Suppressor macrophage treated with lipopolysaccharide for 1 hour (primary cell): ENCODE measurements at regions not wholly inside any gene's neighbourhood (a gene's known extent, or its start where the extent isn't known, plus 50 kb on each side); places are given as distances from the start of the nearest gene placed in this dataset.

ENCODE experiments used
- DNase-seq, 3 donors: peaks; one replicate each; pipeline ENCODE4 v3.0.0-alpha.2; 2020 to 2022

DNA sequence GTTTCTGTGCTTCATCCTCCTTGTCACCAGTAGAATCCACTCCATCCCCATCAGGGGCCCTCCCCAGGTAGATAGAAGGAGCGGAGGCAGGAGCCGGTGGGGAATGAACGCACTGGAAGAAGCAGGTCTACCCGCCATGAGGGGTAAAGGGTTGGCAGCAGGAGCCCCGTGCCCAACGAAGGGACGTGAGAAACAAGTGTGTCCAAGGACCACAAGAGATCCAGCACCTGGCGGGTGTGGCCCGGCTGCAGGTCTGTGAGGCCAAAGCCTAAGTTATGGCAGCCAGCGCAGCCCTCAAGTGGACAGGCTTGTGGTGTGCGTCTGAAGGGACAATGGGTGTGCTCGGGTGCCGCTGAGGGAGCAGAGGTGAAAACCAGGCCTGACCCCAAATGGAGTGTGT is 94.3 kb downstream of the IRX2 start:
- DNase-seq: no peak

- DNase-seq: no peak
Measured at GRCh38 chr5:2656206-2656605, 95.3 kb downstream of the IRX2 start.

DNA sequence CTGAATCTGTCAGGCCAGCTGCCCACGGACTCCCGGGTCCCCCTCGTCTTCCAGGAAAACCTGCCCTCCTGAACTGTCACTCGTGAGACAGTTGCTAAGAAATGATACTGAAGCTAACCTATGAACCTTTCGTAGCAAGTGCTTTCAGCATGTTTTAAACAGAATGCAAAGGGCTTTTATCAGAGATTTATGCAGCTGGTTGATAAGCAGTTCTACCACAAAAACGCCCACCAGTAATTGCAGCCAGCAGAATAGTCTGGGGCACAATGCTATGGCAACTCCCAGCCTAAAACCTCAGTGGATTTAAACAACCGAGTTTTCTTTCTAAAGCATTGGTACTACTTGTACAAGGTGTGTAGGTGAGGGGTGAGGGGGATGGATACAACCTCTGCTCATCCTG is 97.5 kb downstream of the IRX2 start:
- no peak for DNase-seq

GRCh38 chr5:2651116-2651515 is 100.4 kb downstream of the IRX2 start:
- no peak for DNase-seq

GRCh38 chr5:2642684-2643345 is 108.7 kb downstream of the IRX2 start:
- no peak for DNase-seq

GRCh38 chr5:2640717-2641116 is 110.8 kb downstream of the IRX2 start:
- no peak for DNase-seq

DNA sequence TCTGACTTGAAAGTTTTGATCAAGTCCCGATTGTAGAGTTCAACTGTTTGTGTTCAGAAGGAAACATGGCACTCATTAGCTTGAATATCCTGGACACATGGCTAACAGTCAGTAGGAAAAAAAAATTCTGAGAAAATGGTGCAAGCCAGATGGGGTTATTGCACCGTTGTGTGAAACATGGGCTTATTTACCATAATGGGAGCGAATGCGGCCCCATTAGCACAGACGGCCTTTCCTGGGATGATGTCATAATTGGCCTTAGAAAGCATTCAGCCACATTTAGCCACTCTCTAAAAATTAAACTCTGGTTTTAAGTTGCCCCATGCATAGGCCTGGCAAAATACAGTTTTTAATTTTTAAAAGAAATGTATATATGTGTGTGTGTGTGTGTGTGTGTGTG is 112.1 kb downstream of the IRX2 start:
- no peak for DNase-seq

DNA sequence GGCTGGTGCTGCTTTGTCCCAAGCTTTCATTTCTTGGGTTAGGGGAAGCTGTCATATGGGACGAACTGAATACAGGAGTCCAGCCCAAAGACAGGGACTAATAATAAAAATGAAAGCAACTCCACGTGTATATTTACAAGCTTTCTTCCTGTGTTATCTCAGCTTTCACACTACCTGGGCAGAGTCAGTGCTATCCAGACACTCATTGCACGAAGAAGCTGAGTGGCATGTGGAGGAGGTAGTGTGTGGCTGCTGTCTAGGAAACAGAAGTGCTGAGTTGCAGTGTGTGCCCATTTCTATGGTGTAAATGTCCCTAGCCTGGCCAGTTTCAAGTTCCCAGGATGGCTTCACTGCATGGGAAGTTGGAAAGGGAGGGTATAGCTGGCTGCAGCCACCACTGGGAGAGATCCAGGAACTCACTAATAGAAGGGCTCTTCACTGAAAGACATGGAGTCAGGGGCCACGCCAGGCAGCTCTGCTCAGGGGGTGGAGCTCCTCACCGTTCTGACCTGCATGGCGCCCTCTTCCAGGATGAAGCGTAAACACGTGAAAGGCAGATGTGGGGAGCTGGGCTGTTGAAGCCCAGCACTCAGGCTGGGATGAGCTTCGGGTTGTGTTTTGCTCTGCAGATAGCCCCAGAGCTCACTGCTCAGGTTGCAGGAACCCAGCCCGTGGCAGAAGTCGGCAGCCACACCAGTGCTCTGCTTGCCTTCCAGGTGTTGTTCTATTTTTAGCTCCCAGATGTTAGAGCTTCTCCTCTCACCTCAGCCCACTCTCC is 116.9 kb downstream of the IRX2 start:
- DNase-seq: no peak

GRCh38 chr5:2633992-2634391 is 117.5 kb downstream of the IRX2 start:
- no peak for DNase-seq

- DNase-seq: no peak
Measured at GRCh38 chr5:2631758-2632157, 119.7 kb downstream of the IRX2 start.

GRCh38 chr5:2629045-2629444 is 122.4 kb downstream of the IRX2 start:
- DNase-seq: no peak

DNA sequence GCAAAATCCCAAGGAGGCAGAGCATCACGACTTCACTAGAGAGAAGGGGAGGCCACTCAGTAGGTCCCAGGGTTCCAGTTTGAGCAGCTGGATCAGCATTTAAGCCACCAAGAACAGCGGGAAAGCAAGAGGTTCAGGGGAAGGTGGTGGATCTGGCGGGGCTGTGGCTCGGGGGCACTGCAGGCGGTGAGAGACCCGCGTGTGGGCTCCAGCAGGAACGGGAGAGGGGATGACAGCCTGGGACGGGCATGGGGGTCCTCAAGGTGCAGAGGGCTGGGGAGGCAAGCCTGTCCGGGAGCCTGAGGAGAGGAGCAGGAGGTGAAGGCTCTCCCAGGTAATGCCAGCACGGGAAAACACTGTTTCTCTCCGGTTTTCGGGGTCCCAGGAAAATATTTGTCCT is 123.6 kb downstream of the IRX2 start:
- DNase-seq: no peak

GRCh38 chr5:2626572-2626971 is 124.9 kb downstream of the IRX2 start:
- DNase-seq: no peak

DNA sequence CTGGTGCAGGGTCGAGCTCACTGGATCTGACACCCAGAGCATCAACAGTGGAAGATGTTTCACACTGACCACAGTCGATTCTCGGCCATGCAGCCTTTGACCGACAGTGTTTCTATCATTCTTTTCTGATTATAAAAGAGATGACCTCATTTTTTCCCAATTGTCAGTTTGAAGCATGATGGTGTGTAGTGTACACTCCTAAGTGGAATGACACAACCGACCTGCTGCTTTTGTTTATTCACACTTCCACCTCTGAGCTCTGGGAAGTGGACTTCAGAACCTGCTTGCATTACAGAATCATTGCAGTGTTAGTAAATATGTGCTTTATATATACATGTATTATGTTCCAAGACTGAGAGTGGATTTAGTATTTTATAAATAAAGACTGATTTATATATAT is 128.6 kb downstream of the IRX2 start:
- DNase-seq: no peak

DNA sequence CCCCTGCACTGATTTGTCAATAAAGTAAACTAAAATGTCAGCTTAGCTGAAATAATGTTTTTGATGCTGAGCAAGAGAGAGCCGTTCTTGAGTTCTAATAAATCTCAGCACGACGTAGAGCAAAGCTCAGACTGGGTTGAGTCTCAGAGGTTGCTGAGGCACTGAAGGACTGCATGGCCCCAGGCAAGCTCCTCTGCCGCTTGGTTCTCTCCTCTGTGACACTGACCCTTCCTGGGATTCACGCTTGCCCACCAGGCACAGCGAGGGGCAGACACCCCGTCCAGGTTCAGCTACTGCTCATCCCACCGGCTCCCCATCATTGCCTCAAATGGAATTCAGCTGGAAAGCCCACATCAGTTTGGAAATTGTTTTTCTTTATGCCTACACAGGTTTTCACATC is 129.8 kb downstream of the IRX2 start:
- DNase-seq: no peak

DNA sequence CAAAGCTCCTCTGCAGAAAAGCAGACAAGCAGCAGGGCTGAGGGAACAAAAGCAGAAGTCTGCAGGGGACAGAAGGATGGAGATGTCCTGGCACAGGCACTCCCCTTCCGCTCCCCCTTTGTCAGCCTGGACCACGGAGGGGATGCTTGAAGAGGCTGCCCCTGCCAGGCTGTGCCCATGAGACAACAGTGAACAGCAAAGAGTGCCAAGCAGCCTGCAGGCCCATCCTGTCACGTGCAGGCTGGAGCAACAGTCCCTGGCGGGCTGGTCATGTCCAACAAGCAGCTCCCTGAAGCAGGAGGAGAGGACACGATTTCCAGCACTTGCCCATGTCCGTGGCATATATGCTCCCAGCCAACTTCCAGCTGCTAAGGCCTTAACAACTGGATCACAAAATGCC is 132.3 kb downstream of the IRX2 start:
- no peak for DNase-seq

- no peak for DNase-seq
Measured at GRCh38 chr5:2617461-2617860, 134.0 kb downstream of the IRX2 start.

DNA sequence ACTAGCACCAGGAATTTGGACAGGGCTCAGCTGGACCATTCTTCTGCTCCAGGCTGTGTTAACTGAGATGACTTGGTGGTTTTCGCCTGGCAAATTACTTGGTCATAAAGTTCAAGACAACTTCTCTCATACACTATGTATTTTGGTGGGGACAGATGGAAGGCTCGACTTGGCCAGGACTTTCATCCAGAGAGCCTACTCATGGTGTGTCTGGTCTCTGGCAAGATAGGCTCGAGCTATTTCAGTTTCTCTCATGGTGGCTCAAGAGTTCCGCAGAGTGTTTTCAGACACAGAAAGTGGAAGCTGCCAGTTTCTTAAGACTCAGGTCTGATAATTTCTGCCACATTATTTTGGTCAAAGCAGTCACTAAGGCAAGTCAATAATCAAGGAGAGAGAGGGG is 135.6 kb downstream of the IRX2 start:
- no peak for DNase-seq

GRCh38 chr5:2614571-2614970 is 136.9 kb downstream of the IRX2 start:
- no peak for DNase-seq

GRCh38 chr5:2611659-2612058 is 139.8 kb downstream of the IRX2 start:
- no peak for DNase-seq

DNA sequence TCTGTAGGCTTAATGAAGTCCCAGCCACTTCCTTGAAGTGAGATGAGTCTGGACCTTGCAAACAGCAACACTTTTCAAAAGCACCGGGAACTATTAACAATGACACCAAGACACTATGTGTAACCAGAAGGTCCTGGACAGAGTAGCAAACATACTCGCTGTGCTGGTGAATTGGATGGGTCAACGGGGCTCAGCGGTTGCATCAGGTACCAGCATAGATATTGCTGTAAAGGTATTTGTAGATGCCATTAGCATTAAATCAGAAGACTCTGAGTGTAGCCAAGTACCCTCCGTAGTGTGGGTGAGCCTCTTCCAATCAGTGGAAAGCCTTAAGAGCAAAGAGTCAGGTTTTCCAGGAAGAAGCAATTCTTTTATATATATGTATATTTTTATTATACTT is 140.5 kb downstream of the IRX2 start:
- no peak for DNase-seq

- no peak for DNase-seq
Measured at GRCh38 chr5:2608391-2608790, 143.1 kb downstream of the IRX2 start.

DNA sequence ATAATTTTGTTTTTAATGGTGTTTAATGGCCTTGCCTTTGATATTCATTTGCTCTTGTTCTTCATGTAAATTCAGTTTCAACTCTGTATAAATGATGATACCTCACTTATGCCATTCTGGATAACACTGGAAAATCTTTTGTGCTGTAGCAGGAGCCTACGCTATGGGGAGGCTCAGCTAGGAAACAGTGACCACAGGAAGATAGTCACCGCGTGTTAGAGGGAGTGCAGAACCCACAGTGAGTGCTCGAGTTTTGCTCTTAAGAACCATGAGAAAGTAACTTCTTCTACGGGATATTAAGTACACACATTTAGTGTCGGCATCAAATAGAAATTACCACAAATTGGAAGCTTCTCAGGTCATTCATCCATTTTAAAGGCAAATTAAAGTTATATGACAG is 143.9 kb downstream of the IRX2 start:
- no peak for DNase-seq

- no peak for DNase-seq
Measured at GRCh38 chr5:2603272-2603575, 148.3 kb downstream of the IRX2 start.
